SK-N-MC (cell line): ENCODE measurements at regions not wholly inside any gene's neighbourhood (a gene's known extent, or its start where the extent isn't known, plus 50 kb on each side); places are given as distances from the start of the nearest gene placed in this dataset.

Experiments
- DNase-seq: peaks from one replicate; pipeline ENCODE4 v3.0.0-alpha.2; 2011; ENCODE audit warnings: low read depth, low spot score
- H3K27ac ChIP-seq: fragments of 200-600 bp; sonication (generic); 2 replicates; pipeline ENCODE4 v1.5.1; 2016; ENCODE audit warnings: mixed run types
- H3K36me3 ChIP-seq: fragments of 200-600 bp; sonication (generic); 2 replicates; pipeline ENCODE4 v1.6.1; 2017; ENCODE audit warnings: antibody characterized with exemption, low read length, mixed read lengths; ENCODE audit not compliant: insufficient read depth
- H3K4me3 ChIP-seq: fragments of 200-600 bp; sonication (generic); 2 replicates; pipeline ENCODE4 v1.5.1; 2016
- H3K9ac ChIP-seq: fragments of 200-600 bp; sonication (generic); 2 replicates; pipeline ENCODE4 v1.8.0; 2017; ENCODE audit warnings: mixed run types, mixed read lengths; ENCODE audit not compliant: insufficient read length
- H3K9me3 ChIP-seq: fragments of 200-600 bp; sonication (generic); 2 replicates; pipeline ENCODE4 v1.6.1; 2017; ENCODE audit warnings: low read depth, mild to moderate bottlenecking, antibody characterized with exemption, low read length, moderate library complexity, mixed read lengths
- EZH2 ChIP-seq: fragments of 200-600 bp; sonication (generic); IDR thresholded peaks from one replicate; pipeline ENCODE4 v1.6.1; 2017; ENCODE audit warnings: antibody characterized with exemption
- FOXP2 ChIP-seq: optimal IDR thresholded peaks from 2 replicates; pipeline ENCODE3; 2011; ENCODE audit warnings: mild to moderate bottlenecking, moderate library complexity; ENCODE audit not compliant: insufficient read depth; ENCODE audit errors: extremely low read length, control extremely low read depth
- POLR2AphosphoS5 ChIP-seq: IDR thresholded peaks from 2 replicates; pipeline ENCODE4 v1.6.1; 2012; ENCODE audit warnings: mild to moderate bottlenecking, low read depth, low read length, borderline replicate concordance

GRCh38 chr6:48840896-48841295 lies 622.2 kb downstream of the MMUT start:
- no peak overlapping the region for H3K4me3 ChIP-seq

GRCh38 chr6:48839206-48839605 lies 623.8 kb downstream of the MMUT start:
- H3K9ac ChIP-seq = no peak overlapping the region
- no peaks in the 10 kb centered on the region for H3K9me3 ChIP-seq
- H3K27ac ChIP-seq = no peak overlapping the region
- no peak for DNase-seq
- TF ChIP-seq FOXP2 (no peak), POLR2AphosphoS5 (no peak), EZH2 (no peak)
- H3K36me3 ChIP-seq = no peaks in the 10 kb centered on the region
- H3K4me3 ChIP-seq = no peak overlapping the region

More at GRCh38 chr6:48840896-48841295, 622.2 kb downstream of the MMUT start:
- Histone ChIP-seq H3K36me3 (no peaks in the 10 kb centered on the region), H3K9ac (no peak overlapping the region), H3K9me3 (no peaks in the 10 kb centered on the region), H3K27ac (no peak overlapping the region)
- DNase-seq = no peak
- TF ChIP-seq EZH2 (no peak), FOXP2 (no peak), POLR2AphosphoS5 (no peak)

GRCh38 chr6:48837744-48838143 lies 625.3 kb downstream of the MMUT start:
- no peaks in the 10 kb centered on the region for H3K36me3 ChIP-seq
- no peak for DNase-seq
- no peak overlapping the region for H3K4me3 ChIP-seq
- H3K9ac ChIP-seq = no peak overlapping the region
- H3K9me3 ChIP-seq = no peaks in the 10 kb centered on the region
- TF ChIP-seq FOXP2 = no peak
- no peak for TF ChIP-seq POLR2AphosphoS5
- no peak overlapping the region for H3K27ac ChIP-seq

- H3K4me3 ChIP-seq = no peak overlapping the region
- DNase-seq = no peak
- no peak overlapping the region for H3K27ac ChIP-seq
- H3K9me3 ChIP-seq = no peaks in the 10 kb centered on the region
- H3K36me3 ChIP-seq = no peaks in the 10 kb centered on the region
- no peak for TF ChIP-seq FOXP2
- TF ChIP-seq EZH2 = no peak
- no peak for TF ChIP-seq POLR2AphosphoS5
- H3K9ac ChIP-seq = no peak overlapping the region
These were observed 627.6 kb downstream of the MMUT start for GRCh38 chr6:48835421-48835958.

GRCh38 chr6:48834706-48835105 lies 628.3 kb downstream of the MMUT start:
- Histone ChIP-seq H3K4me3 (no peak overlapping the region), H3K9me3 (no peaks in the 10 kb centered on the region), H3K9ac (no peak overlapping the region), H3K36me3 (no peaks in the 10 kb centered on the region), H3K27ac (no peak overlapping the region)
- DNase-seq = no peak
- TF ChIP-seq FOXP2 = no peak
- TF ChIP-seq EZH2 = no peak
- TF ChIP-seq POLR2AphosphoS5 = no peak

- Histone ChIP-seq H3K9ac (no peak overlapping the region), H3K36me3 (no peaks in the 10 kb centered on the region), H3K4me3 (no peak overlapping the region), H3K27ac (no peak overlapping the region), H3K9me3 (no peaks in the 10 kb centered on the region)
- no peak for TF ChIP-seq POLR2AphosphoS5
- no peak for TF ChIP-seq EZH2
- TF ChIP-seq FOXP2 = no peak
- no peak for DNase-seq
These were observed 629.1 kb downstream of the MMUT start for GRCh38 chr6:48833916-48834315.

GRCh38 chr6:48826901-48827701 lies 636.0 kb downstream of the MMUT start:
- DNase-seq = no peak
- H3K27ac ChIP-seq = 0 out of 2 replicates have a peak overlapping the region, but pooled peaks have one; percentile 7
- no peaks in the 10 kb centered on the region for H3K9me3 ChIP-seq
- H3K36me3 ChIP-seq = no peaks in the 10 kb centered on the region
- no peak overlapping the region for H3K4me3 ChIP-seq
- no peak overlapping the region for H3K9ac ChIP-seq
- no peak for TF ChIP-seq POLR2AphosphoS5
- TF ChIP-seq EZH2 = no peak

GRCh38 chr6:48826152-48826515 lies 636.9 kb downstream of the MMUT start:
- Histone ChIP-seq H3K9me3 (no peaks in the 10 kb centered on the region), H3K36me3 (no peaks in the 10 kb centered on the region), H3K27ac (0 out of 2 replicates have a peak overlapping the region, but pooled peaks have one; percentile 7), H3K9ac (no peak overlapping the region), H3K4me3 (no peak overlapping the region)
- no peak for TF ChIP-seq EZH2
- no peak for TF ChIP-seq POLR2AphosphoS5
- no peak for TF ChIP-seq FOXP2
- DNase-seq = no peak

- H3K9me3 ChIP-seq = no peaks in the 10 kb centered on the region
- TF ChIP-seq EZH2 (no peak), POLR2AphosphoS5 (no peak), FOXP2 (no peak)
- DNase-seq = no peak
- no peaks in the 10 kb centered on the region for H3K36me3 ChIP-seq
- no peak overlapping the region for H3K27ac ChIP-seq
- no peak overlapping the region for H3K9ac ChIP-seq
- H3K4me3 ChIP-seq = no peak overlapping the region
These were observed 637.4 kb downstream of the MMUT start for GRCh38 chr6:48825501-48826151.
